ENCODE measurements at regions not wholly inside any gene's neighbourhood (a gene's known extent, or its start where the extent isn't known, plus 50 kb on each side); places are given as distances from the start of the nearest gene placed in this dataset.
"Not testable (repeated sequence)": the region's sequence is repeated elsewhere in the genome, so short reads cannot be mapped to it uniquely, and the experiment has no call there.

GRCh38 chr4:159410076-159410777 is 307.3 kb downstream of the RAPGEF2 start:
- no peak for DNase-seq

GRCh38 chr4:159410891-159411290 is 308.0 kb downstream of the RAPGEF2 start:
- no peak for DNase-seq

DNA sequence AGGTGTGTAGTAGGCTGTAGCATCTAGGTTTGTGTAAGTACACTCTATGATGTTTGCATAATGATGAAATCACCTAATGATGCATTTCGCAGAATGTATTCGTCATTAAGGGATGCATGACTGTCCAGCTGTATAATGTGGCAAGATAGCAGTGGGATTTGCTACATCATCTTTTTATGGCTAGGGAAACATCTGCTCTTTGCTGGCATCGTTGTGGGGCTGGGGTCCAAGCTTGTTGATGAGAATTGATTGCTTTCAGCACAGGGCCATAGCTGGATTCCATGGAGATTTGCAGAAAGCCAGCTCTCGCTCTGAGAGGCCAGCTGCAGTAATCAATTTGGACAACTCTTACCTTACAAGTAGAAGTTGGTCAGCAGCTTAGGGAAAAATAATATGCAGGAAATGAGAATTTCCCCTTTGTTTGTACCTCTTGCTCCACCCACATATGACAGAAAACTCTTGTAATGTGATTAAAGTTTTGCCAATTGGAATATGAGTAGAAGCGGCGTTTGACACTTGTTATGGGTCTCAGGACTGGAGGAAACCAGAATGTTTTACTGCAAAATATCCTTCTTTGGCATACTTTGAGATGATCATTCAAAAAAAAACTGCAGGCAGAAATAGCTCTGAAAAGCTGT is 310.5 kb downstream of the RAPGEF2 start:
- no peak for DNase-seq

GRCh38 chr4:159414305-159414704 is 311.4 kb downstream of the RAPGEF2 start:
- no peak for DNase-seq

DNA sequence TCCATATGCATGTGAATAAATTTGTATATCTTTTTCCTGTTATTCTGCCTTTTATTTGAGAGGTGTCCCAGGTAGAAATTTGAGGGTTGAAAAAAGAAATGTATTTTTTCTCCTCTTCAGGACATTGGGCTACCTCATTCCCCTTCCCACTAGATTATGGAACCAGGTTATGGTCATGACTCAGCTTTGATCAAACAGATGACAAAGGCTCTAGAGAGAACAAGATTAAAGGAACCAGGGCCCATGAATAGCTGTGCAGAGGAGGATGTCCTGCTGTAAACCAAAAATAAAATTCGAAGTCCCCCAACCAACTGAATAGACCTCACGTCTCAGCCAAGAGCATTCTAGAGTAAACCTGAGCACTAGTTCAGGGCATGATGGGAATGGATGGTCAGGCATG is 313.2 kb downstream of the RAPGEF2 start:
- no peak for DNase-seq

- DNase-seq: no peak
These were observed 314.1 kb downstream of the RAPGEF2 start for GRCh38 chr4:159416996-159417395.

DNA sequence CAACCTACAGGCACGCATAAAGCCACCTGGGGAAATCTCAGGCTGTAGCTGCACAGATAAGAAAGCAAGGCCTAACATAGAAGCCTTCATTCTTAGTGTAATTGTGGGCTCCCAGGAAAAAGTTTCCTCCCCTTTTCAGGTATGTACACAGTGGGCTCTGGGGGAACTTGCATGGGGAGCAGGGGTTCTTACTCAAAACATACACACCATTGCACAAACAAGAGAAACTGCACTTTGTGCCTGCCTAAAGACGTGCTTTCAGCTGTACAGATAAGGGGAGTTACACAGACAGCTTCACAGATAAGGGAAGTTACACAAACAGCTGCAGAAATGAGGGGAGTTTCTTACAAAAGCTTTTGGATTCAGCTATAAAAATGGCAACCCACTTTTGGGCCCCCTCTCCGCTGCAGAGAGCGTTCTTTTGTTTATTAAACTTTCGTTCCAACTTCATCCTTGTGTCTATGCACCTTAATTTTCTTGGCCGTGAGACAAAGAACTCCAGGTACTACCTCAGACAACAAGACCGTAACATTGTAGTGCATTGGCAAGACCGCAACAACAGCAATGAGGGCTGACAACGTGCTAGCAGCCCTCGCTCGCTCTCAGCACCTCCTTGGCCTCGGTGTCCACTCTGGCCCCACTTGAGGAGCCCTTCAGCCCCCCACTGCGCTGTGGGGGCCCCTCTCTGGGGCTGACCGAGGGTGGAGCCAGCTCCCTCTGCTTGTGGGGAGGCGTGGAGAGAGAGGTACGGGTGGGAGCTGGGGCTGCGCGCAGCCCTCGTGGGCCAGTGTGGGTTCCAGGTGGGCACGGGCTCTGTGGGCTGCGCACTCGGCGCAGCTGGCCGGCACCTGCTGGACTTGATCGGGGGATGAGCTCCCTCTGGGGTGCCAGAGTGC is 317.5 kb downstream of the RAPGEF2 start:
- DNase-seq: peak; percentile 48

DNA sequence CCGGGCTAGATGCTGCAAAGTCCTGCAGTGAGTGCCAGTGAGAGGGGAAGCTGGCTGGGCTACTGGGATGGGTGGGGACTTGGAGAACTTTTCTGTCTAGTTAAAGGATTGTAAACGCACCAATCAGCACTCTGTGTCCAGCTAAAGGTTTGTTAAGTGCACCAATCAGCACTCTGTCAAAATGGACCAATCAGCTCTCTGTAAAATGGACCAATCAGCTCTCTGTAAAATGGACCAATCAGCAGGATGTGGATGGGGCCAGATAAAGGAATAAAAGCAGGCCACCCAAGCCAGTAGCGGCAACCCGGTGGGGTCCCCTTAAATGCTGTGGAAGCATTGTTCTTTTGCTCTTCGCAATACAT is 318.2 kb downstream of the RAPGEF2 start:
- DNase-seq: not testable (repeated sequence)

- no peak for DNase-seq
These were observed 319.1 kb downstream of the RAPGEF2 start for GRCh38 chr4:159422019-159422418.

DNA sequence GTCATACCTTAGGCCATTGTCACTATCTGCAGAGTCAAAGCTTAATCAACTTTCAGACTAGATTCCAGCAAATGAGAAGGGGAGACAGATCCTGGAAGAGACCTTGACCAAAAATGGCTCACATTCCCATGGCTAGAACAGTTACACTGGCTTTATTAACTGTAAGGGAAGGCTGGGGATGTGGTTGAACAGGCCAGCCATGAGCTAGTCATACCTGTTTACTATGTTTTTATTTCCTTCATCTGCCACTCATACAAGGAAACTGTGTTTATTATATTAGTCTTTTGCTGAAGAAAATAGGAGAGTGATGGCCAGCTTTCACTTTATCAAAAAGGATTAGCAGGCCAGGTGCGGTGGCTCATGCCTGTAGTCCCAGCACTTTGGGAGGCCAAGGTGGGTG is 319.7 kb downstream of the RAPGEF2 start:
- no peak for DNase-seq

GRCh38 chr4:159425737-159426305 is 322.9 kb downstream of the RAPGEF2 start:
- no peak for DNase-seq

GRCh38 chr4:159428293-159428692 is 325.4 kb downstream of the RAPGEF2 start:
- no peak for DNase-seq

DNA sequence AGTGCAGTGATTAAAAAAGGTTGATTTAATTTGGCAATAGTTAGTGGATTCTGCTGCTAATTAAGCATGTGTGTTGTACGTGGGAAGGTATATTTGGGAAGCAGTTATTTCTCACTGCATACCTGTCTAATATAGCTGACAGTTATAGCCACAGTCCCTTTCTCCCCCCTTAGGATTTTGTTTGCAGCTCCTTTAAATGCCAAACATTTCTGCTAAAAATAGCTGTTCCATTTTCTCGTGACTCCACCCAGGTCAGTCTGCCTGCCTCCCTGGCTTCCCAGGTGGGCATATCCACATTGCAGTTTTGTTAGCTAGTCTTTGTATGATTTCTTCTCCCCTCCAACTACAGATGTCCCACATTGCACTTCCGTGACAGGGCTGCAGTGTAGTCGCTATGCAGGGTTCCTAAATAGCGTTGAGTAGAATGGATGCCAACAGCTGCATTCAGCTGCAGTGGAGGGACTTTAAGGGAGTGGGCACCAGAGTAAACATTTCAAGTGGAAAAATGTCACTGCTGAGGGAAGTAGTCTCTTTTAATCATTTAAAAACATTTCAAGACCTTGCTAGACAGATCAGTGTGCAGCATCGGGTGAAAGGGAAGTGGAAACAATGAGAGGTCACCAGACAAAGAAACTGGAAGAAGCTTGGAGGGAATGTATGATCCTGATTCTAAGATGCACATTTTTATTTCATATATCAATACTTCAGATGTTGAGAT is 326.3 kb downstream of the RAPGEF2 start:
- DNase-seq: no peak

- no peak for DNase-seq
These were observed 326.8 kb downstream of the RAPGEF2 start for GRCh38 chr4:159429693-159430035.

DNA sequence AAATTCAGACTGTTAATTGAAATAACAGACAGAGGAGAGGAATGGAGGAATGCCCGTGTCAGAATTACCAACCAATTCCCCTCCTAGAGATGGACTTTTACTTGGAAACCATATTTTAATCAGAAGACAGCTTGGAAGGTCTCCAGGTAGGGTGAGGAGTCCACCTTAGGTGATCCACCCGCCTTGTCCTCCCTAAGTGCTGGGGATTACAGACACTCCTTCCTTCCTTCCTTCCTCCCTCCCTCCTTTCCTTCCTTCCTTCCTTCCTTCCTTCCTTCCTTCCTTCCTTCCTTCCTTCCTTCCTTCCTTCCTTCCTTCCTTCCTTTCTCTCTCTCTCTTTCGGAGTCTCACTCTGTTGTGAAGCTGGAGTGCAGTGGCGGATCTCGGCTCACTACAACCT is 328.0 kb downstream of the RAPGEF2 start:
- no peak for DNase-seq

DNA sequence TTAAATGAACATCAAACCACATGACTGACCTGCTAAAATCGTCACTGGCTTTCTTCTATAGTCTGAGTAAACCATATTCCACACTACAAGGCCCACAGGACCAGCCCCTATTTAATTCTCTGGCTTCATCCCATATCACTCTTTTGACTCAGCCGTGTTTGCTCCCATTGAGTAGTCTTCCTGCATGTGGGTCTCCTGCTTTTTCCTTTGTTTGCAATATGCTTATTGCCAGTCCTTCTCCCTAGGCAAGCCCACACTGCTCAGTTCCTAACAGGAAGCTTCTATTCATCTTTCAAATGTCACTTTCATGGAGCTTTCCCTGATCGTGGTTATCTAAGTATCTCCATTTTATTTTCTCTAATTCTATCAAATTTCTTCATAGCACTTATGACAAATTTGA is 329.6 kb downstream of the RAPGEF2 start:
- DNase-seq: no peak

- no peak for DNase-seq
These were observed 330.5 kb downstream of the RAPGEF2 start for GRCh38 chr4:159433337-159433736.

GRCh38 chr4:159434114-159434870 is 331.4 kb downstream of the RAPGEF2 start:
- DNase-seq: no peak

DNA sequence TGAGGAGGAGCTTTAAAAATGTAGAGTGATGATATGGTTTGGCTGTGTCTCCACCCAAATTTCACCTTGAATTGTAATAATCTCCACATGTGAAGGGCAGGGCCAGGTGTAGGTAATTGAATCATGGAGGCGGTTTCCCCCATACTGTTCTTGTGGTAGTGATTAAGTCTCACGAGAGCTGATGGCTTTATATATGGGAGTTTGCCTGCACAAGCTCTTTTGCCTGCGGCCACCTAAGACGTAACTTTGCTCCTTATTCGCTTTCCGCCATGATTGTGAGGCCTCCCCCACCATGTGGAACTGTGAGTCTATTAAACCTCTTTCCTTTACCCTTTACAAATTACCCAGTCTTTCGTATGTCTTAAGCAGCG is 332.0 kb downstream of the RAPGEF2 start:
- DNase-seq: no peak

GRCh38 chr4:159435561-159436023 is 332.7 kb downstream of the RAPGEF2 start:
- DNase-seq: peak; percentile 16

DNA sequence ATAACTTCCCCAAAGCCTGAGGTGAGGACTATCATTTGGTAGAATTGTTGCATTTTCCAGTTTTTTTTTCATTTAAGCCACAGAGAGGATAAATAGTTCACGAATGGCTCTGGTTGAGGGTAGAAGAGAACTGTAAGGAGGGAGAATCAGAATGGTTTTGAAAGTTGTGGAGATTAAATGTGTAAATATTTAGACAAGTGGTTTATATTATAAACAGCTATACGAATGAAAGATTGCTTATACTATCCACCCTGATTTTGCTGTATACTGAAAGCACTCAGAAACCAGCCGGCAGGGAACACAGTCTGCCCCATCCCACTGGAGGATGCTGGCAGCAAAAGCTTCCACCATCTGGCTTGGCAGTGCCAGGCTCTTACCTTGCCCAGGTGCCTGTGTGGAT is 341.1 kb downstream of the RAPGEF2 start:
- no peak for DNase-seq

DNA sequence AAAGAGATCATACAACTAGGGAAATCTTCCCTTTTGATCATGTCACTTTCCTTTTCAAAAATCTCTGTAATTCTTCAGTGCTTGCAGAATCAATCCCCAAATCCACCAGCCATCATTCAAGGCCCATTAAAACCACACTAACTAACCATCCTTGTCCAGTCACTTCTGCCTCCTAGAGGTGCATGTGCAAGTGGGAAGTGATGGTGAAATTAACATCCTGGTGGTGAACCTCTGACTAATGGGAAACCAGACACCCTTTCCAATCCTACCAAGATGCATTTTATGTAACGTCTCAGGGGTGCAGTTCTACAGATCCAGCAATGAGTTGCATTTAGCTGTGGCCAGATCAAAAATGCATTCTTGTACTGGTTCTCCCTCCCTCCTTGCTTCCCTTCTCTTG is 341.8 kb downstream of the RAPGEF2 start:
- DNase-seq: peak; percentile 5

All from hematopoietic multipotent progenitor cell treated with erythropoietin and hydrocortisone succinate and interleukin-3 and kit ligand, for 6 days (in vitro differentiated cells).